HAP-1 (cell line): ENCODE measurements at regions not wholly inside any gene's neighbourhood (a gene's known extent, or its start where the extent isn't known, plus 50 kb on each side); places are given as distances from the start of the nearest gene placed in this dataset.
"Not testable (repeated sequence)": the region's sequence is repeated elsewhere in the genome, so short reads cannot be mapped to it uniquely, and the experiment has no call there.

Experiments used
- DNase-seq, 2 experiments: peaks; one replicate each; pipeline ENCODE4 v3.0.0-alpha.2; 2016 to 2020; ENCODE audit warnings: low spot score in 2 of 2
- H3K27me3 ChIP-seq: fragments of 250-450 bp; sonication (Bioruptor Pico); 2 replicates; pipeline ENCODE4 v1.5.1; 2020; ENCODE audit warnings: low read depth, mild to moderate bottlenecking, moderate library complexity
- H3K36me3 ChIP-seq: fragments of 250-450 bp; sonication (Bioruptor Pico); replicated peaks from 2 replicates; pipeline ENCODE4 v1.5.1; 2020; ENCODE audit warnings: mild to moderate bottlenecking
- H3K4me1 ChIP-seq: fragments of 250-450 bp; sonication (Bioruptor Pico); 2 replicates; pipeline ENCODE4 v1.5.1; 2020; ENCODE audit warnings: mild to moderate bottlenecking
- H3K4me3 ChIP-seq: fragments of 250-450 bp; sonication (Bioruptor Pico); 2 replicates; pipeline ENCODE4 v1.5.1; 2020; ENCODE audit warnings: mild to moderate bottlenecking, moderate library complexity
- H3K9me3 ChIP-seq: fragments of 250-450 bp; sonication (Bioruptor Pico); 2 replicates; pipeline ENCODE4 v1.5.1; 2020; ENCODE audit warnings: mild to moderate bottlenecking, moderate library complexity
- in situ Hi-C: fragments of 300-500 bp; cut with MboI; formaldehyde crosslinking; loops from 3 replicates; pipeline ENCODE4 v1.14.3; 2020; ENCODE audit warnings: low sequenced_read_pairs, inconsistent platforms, mixed read lengths

DNA sequence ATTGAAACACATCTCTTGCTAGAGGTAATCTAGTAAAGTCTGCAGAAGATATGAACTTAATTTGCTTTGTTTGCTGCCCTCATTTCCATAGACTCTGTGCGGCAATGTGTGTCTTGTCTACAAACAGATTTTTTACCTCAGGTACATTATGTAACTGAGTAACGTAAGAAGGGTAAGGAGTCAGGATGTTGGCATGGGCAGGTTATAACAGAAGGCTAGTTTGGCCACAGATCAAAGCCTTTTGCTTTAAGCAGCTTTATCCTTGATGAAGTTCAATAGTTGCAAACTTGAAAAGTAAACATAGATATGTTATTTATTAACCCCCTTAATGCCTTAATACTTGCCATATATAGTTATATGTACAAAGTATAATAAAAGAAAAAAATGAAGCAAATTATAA is 391.6 kb upstream of the FKBP1C start:
- Histone ChIP-seq H3K27me3 (no peaks in the 10 kb centered on the region), H3K36me3 (no peaks in the 10 kb centered on the region), H3K4me1 (no peaks in the 10 kb centered on the region), H3K9me3 (no peaks in the 10 kb centered on the region), H3K4me3 (no peak overlapping the region)
- DNase-seq, result no peak
- in situ Hi-C loops, result no loop called here

DNA sequence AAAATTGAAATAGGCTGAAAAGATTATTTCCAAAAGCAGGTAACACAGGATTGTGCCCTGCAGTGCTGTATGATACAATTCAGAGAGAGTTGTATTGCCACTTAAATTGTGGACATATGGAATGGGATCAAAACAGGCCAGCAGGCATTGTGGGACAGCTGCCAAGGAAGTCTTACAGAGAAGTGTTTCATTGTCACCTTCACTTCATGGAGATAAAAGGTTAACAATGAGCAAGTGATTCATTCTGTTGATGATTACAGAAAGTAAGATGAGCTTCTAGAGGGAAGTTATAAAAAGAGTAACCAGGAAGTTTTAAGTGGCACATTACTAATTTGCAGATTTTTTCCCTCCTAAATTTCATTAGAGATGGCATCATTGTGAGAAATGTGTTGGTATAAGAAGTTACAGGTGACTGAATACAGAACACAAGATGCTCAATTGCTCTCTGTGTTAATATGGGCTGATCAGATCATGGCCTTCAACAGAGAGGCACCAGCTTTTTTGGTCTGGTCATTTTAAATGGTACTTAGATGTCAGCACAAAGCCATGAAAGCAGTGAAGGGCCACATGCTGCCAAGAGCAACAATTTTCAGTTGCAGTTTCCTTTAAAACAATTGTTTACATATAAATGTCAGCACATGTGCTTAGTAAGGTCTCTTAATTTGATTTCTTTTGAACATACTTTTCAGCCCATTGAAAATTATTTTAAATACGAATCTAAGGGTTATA is 402.5 kb upstream of the FKBP1C start:
- Histone ChIP-seq H3K4me3 (no peak overlapping the region), H3K9me3 (no peaks in the 10 kb centered on the region), H3K4me1 (no peaks in the 10 kb centered on the region), H3K36me3 (no peaks in the 10 kb centered on the region), H3K27me3 (no peaks in the 10 kb centered on the region)
- no peak for DNase-seq
- in situ Hi-C loops, result no loop called here

DNA sequence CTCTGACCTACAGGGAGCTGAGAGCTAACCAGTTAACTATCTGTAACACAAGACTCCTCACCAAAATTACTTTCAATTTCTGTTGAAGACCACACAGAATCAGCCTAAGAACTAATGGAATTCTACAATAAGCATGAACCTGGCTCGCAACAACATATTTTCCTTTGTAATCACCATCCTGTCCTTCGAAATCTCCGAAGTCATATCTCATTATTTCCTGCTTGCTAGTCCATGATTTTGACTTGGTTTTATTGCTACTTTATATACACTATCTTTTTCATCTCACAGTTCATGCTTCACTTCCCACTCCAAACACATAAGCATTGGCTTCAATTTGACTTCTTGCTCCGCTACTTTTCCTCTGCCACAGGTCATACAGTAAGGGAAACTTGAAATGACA is 405.8 kb upstream of the FKBP1C start:
- Histone ChIP-seq H3K27me3 (no peaks in the 10 kb centered on the region), H3K9me3 (no peaks in the 10 kb centered on the region), H3K4me3 (no peak overlapping the region), H3K36me3 (no peaks in the 10 kb centered on the region), H3K4me1 (no peaks in the 10 kb centered on the region)
- in situ Hi-C loops, result no loop called here
- no peak for DNase-seq

DNA sequence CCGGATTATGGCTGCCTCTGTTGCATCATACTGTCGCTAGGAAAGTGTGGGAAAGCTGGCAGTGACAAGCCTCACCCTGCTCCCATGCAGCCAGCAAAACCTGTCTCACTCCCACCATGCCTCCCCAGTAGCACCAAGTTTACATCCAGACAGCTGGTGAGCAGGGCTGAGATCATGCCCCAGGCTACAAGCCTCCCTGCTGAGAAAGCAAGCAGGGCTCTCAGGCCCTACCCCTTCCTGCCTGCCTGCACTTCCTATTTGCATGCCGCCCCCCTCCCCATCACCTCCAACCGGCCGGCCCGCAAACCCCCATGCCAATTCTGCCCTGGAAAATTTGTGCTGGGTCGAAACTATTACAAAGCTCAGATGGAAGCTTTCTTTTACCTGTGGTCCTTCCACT is 408.2 kb upstream of the FKBP1C start:
- H3K4me3 ChIP-seq, result no peak overlapping the region
- no peaks in the 10 kb centered on the region for H3K9me3 ChIP-seq
- no peak for DNase-seq
- H3K36me3 ChIP-seq, result no peaks in the 10 kb centered on the region
- in situ Hi-C loops, result no loop called here
- H3K27me3 ChIP-seq, result no peaks in the 10 kb centered on the region
- no peaks in the 10 kb centered on the region for H3K4me1 ChIP-seq

DNA sequence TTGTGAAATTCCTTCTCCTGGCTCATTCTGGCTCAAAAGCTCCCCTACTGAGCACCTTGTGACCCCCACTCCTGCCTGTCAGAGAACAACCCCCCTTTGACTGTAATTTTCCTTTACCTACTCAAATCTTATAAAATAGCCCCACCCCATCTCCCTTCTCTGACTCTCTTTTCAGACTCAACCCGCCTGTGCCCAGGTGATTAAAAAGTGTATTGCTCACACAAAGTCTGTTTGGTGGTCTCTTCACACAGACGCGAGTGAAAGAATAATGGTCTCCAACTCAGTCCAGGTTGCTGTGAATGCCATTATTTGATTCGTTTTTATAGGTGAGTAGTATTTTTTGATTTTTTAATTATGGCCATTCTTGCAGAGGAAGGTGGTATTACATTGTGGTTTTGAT is 414.1 kb upstream of the FKBP1C start:
- Histone ChIP-seq H3K9me3 (no peaks in the 10 kb centered on the region), H3K36me3 (no peaks in the 10 kb centered on the region), H3K4me1 (no peaks in the 10 kb centered on the region), H3K27me3 (no peaks in the 10 kb centered on the region), H3K4me3 (no peak overlapping the region)
- DNase-seq, result no peak
- in situ Hi-C loops, result no loop called here

DNA sequence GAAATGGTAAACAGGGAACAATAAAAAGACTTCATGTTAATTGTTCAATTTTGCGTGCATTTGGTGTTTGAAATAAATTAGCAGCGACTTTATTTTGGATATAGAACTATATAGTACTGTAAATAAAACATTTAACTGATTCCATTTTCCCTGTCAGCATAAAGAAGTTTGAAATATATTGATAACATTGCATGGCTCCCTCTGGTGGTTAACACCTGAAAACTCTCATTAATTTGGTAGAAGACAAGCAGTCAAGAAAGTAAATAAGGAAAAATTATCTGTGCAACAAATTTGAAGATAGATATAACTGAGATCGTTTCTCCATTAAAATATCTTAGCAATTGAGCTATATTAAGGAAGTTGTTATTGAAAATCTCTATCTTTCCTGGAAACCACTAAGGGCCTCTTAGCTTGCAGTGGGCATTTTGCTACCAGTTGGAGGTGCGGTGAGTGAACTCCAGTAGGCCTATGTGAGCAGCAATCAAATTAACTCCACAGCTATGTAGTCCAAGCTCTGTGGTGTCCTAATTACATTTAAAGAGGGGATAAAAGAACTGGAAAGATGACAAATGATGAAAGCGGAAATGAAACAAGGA is 435.7 kb upstream of the FKBP1C start:
- in situ Hi-C loops, result no loop called here
- Histone ChIP-seq H3K4me3 (no peak overlapping the region), H3K4me1 (no peaks in the 10 kb centered on the region), H3K9me3 (no peaks in the 10 kb centered on the region), H3K27me3 (no peaks in the 10 kb centered on the region), H3K36me3 (no peaks in the 10 kb centered on the region)
- DNase-seq, result peak in 1 of 2 experiments; percentile 9

DNA sequence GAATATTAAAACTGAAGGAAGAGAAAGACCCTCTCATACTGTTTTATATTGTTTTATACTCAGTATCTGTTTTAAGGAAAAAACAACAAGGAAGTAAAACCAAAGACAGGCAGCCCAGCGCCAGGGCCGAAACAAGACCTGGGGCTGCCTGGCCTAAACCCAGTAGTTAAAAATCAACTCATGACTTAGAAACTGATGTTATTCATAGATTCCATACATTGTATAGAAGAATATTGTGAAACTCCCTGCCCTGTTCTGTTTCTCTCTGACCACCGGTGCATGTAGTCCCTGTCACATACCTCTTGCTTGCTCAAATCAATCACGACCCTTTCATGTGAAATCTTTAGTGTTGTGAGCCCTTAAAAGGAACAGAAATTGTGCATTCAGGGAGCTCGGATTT is 445.1 kb upstream of the FKBP1C start:
- in situ Hi-C loops, H3K4me3 ChIP-seq, H3K9me3 ChIP-seq: not testable (repeated sequence)

DNA sequence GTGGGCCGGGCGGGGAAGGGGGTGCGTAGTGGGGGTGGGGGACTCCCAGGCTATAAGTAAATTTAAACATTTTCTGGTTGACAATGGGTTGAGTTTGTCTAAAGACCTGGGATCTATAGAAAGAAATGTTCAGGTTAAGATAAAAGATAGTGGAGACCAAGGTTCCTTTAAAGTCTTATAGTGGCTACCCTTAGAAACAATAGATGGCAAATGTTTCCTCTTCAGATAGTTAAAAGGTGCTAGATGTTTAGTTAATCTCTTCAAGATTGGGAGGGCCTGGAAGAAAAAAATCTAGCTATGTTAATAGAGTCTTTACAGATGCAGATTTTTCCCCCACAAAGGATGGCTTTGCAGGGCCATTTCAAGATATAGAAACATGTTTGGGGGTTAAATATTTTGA is 446.4 kb upstream of the FKBP1C start:
- Histone ChIP-seq H3K9me3 (peaks cover 2% of the 10 kb centered on the region; the same call in 1 of the 2 replicates), H3K4me1 (no peaks in the 10 kb centered on the region), H3K27me3 (no peaks in the 10 kb centered on the region), H3K4me3 (no peak overlapping the region), H3K36me3 (no peaks in the 10 kb centered on the region)
- no peak for DNase-seq
- in situ Hi-C loops, result no loop called here

More for the DNA sequence above, 445.1 kb upstream of the FKBP1C start:
- H3K27me3 ChIP-seq, H3K36me3 ChIP-seq, H3K4me1 ChIP-seq, DNase-seq: not testable (repeated sequence)

DNA sequence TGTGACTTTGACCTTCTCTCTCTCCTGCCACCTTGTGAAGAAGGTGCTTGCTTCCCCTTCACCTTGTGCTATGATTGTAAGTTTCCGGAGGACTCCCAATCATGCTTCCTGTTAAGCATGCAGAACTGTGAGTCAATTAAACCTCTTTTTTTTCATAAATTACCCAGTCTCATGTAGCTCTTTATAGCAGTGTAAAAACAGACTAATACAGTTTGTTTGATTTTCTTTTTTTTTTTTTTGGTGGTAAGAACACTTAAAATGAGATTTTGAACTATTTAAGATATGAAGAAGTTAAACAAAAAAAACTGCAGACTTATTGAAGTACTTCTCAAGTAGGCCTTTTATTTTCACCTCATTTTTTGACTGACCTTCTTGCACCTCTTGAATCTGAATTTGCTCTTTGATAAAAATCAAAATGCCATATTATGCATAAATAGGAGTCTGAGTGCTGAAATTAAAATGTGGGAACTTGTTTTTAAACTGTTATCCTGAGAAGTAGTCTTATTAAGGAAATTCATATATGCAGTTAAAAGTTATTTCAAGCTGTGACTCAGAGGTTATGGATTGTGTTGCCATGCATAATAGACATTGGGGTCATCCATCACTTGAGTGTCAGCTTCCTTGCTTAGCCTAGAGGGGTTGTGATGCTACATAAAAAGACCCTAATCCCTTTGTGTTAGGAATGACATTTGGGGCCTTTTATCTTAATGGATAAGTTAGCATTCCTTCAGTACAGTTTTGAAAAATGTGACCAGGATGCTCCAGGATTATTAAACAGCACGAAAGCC is 447.9 kb upstream of the FKBP1C start:
- Histone ChIP-seq H3K27me3 (no peaks in the 10 kb centered on the region), H3K4me3 (no peak overlapping the region), H3K4me1 (no peaks in the 10 kb centered on the region), H3K36me3 (no peaks in the 10 kb centered on the region), H3K9me3 (peaks cover 2% of the 10 kb centered on the region; the same call in 1 of the 2 replicates)
- no peak for DNase-seq
- in situ Hi-C loops, result no loop called here

DNA sequence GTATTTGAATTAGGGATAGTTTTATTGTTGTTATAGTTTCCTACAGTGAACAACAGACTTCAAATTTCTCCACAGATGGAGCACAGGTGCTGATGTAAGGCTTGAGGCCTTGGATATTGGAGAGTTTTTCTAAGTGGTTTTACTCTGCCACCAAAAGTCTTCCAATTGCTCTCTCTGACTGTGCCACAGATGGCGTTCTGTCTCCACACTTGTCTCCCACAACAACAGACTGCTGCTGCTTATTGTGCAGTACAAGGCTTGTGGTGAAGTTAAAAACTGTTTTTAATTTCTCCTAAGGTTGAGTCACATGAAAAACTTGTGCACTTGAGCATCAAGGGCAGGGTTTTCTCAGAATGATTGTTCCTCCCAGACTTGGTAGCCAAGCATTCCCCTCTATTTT is 460.9 kb upstream of the KHDRBS2 start:
- no peak for DNase-seq
- Histone ChIP-seq H3K4me1 (no peaks in the 10 kb centered on the region), H3K27me3 (no peaks in the 10 kb centered on the region), H3K4me3 (no peak overlapping the region), H3K9me3 (no peaks in the 10 kb centered on the region), H3K36me3 (no peaks in the 10 kb centered on the region)
- in situ Hi-C loops, result no loop called here

DNA sequence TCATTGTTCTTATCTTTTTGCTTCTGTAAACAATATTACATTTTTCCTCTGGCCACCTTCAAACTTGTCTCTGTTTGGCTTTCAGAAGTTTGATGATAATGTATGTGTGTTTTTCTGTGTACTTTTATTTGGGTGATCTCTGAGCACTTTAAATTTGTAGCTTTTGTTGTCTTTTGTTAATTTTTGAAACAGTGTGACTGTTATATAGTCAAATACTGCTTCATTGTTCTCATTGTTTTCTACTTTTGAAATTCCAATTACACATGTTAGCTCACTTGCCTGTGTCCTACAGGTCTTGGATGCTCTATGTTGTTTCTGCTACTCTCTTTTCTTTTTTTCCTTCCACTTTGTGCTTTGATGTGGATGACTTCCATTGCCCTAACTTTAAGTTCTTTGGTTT is 460.1 kb upstream of the KHDRBS2 start:
- Histone ChIP-seq H3K9me3 (no peaks in the 10 kb centered on the region), H3K27me3 (no peaks in the 10 kb centered on the region), H3K36me3 (no peaks in the 10 kb centered on the region), H3K4me3 (no peak overlapping the region), H3K4me1 (no peaks in the 10 kb centered on the region)
- DNase-seq, result no peak
- in situ Hi-C loops, result no loop called here

DNA sequence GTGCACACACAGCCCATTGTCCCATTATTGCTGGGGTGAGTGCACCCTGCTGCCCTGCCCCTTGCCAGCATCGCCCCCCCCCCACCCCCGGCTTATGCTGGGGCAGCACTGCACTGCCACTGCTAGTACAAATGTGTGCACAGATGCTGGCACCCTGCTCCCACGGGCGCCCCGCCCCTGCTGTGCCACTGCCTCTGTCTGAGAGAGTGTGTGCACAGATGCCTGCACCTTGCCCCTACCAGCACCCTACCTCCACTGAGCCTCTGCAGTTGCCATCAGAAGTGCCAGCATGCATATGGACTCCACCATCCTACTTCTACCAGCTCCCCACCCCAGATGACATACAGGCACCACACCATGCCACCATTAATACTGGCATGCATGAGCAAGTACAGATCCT is 454.6 kb upstream of the KHDRBS2 start:
- H3K4me1 ChIP-seq, result no peaks in the 10 kb centered on the region
- H3K9me3 ChIP-seq, result no peaks in the 10 kb centered on the region
- in situ Hi-C loops, result no loop called here
- H3K4me3 ChIP-seq, result no peak overlapping the region
- no peak for DNase-seq
- H3K27me3 ChIP-seq, result no peaks in the 10 kb centered on the region
- no peaks in the 10 kb centered on the region for H3K36me3 ChIP-seq

DNA sequence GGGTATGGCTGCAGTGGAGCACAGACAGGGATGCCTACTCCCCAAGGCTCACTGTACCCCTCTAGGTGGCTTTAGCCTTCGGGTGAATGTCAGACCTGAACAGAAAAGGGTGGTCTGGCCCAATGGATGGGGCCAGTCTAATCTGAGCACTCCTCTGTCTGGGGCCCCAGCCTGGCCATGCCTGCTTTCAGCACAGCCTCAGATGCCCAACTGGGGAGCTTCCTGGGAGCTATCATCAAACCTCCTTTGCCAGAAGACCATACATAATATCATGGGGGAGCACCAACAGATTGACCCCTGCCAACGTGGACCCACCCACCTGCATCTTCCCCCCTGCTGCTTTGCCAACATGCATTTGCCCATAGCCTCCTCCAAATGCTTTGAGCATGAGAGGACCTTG is 454.1 kb upstream of the KHDRBS2 start:
- H3K27me3 ChIP-seq, result no peaks in the 10 kb centered on the region
- no peak overlapping the region for H3K4me3 ChIP-seq
- DNase-seq, result no peak
- H3K4me1 ChIP-seq, result no peaks in the 10 kb centered on the region
- in situ Hi-C loops, result no loop called here
- no peaks in the 10 kb centered on the region for H3K9me3 ChIP-seq
- no peaks in the 10 kb centered on the region for H3K36me3 ChIP-seq

DNA sequence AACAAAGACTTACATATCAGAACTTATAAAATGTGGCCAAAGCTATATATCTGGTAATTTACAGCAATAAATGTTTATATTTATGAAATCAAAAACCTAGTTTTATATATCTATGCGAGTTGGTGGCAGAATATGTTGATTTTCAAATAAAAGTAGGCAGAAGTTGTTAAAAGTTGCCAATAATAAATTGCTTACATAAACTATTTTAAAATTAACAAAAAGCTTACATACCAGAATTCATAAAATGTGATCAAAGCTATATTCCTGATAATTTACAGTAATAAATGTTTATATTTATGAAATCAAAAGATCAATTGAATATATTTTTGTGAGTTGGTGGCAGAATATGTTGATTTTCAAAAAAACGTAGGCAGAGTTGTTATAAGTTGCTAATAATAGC is 451.8 kb upstream of the KHDRBS2 start:
- Histone ChIP-seq H3K4me1 (no peaks in the 10 kb centered on the region), H3K9me3 (no peaks in the 10 kb centered on the region), H3K4me3 (no peak overlapping the region), H3K27me3 (no peaks in the 10 kb centered on the region), H3K36me3 (no peaks in the 10 kb centered on the region)
- in situ Hi-C loops, result no loop called here
- no peak for DNase-seq
